ENCODE measurements at regions not wholly inside any gene's neighbourhood (a gene's known extent, or its start where the extent isn't known, plus 50 kb on each side); places are given as distances from the start of the nearest gene placed in this dataset.
"Not testable (repeated sequence)": the region's sequence is repeated elsewhere in the genome, so short reads cannot be mapped to it uniquely, and the experiment has no call there.

GRCh38 chrX:141520750-141521149 lies 63.8 kb downstream of the SPANXA1 start:
- H3K4me1 ChIP-seq; intact Hi-C loops (cut with DNase I); H3K9me3 ChIP-seq; H3K4me3 ChIP-seq; H3K27me3 ChIP-seq; H3K36me3 ChIP-seq; DNase-seq; H3K27ac ChIP-seq: not testable (repeated sequence)
- no CpG with 5 or more reads among the region's 7 CpGs for WGBS, 2 donors

- H3K27me3 ChIP-seq; H3K27ac ChIP-seq; intact Hi-C loops (cut with DNase I); H3K4me3 ChIP-seq; H3K4me1 ChIP-seq; H3K9me3 ChIP-seq; DNase-seq; H3K36me3 ChIP-seq: not testable (repeated sequence)
- no CpG with 5 or more reads among the region's 6 CpGs for WGBS, 2 donors
Measured at GRCh38 chrX:141475788-141476187, 108.8 kb downstream of the SPANXA1 start.

GRCh38 chrX:141469469-141469868 lies 115.1 kb downstream of the SPANXA1 start:
- DNase-seq: no peak

GRCh38 chrX:141468940-141469339 lies 115.6 kb downstream of the SPANXA1 start:
- no peak for DNase-seq
- WGBS, 2 donors: 0 to 15% methylated on average over 1 of the region's 1 CpG
- no peaks in the 10 kb centered on the region for H3K36me3 ChIP-seq
- H3K27me3 ChIP-seq: no peaks in the 10 kb centered on the region
- no peaks in the 10 kb centered on the region for H3K4me1 ChIP-seq
- H3K9me3 ChIP-seq: no peaks in the 10 kb centered on the region
- intact Hi-C loops (cut with DNase I): no loop called here
- TF ChIP-seq CTCF (IDR thresholded peaks at IDR 0.05): no peak
- no peak for TF ChIP-seq POLR2A (IDR thresholded peaks at IDR 0.05)
- no peak overlapping the region for H3K4me3 ChIP-seq
- no peak overlapping the region for H3K27ac ChIP-seq

More at GRCh38 chrX:141469469-141469868, 115.1 kb downstream of the SPANXA1 start:
- TF ChIP-seq POLR2A (IDR thresholded peaks at IDR 0.05): no peak
- no peak for TF ChIP-seq CTCF (IDR thresholded peaks at IDR 0.05)
- Histone ChIP-seq H3K4me1 (no peaks in the 10 kb centered on the region), H3K4me3 (no peak overlapping the region), H3K27ac (no peak overlapping the region), H3K36me3 (no peaks in the 10 kb centered on the region), H3K9me3 (no peaks in the 10 kb centered on the region), H3K27me3 (no peaks in the 10 kb centered on the region)
- intact Hi-C loops (cut with DNase I): no loop called here
- WGBS, 2 donors: 52 to 53% methylated on average over 4 of the region's 4 CpGs

GRCh38 chrX:141467442-141467841 lies 117.1 kb downstream of the SPANXA1 start:
- Histone ChIP-seq H3K4me3 (no peak overlapping the region), H3K9me3 (no peaks in the 10 kb centered on the region), H3K36me3 (no peaks in the 10 kb centered on the region), H3K4me1 (no peaks in the 10 kb centered on the region), H3K27me3 (no peaks in the 10 kb centered on the region), H3K27ac (no peak overlapping the region)
- TF ChIP-seq POLR2A (IDR thresholded peaks at IDR 0.05): no peak
- TF ChIP-seq CTCF (IDR thresholded peaks at IDR 0.05): peak in 1 of 6 experiments; percentile 11
- intact Hi-C loops (cut with DNase I): no loop called here
- 79 to 86% methylated on average over 3 to 4 of the region's 4 CpGs for WGBS, 2 donors
- no peak for DNase-seq

- intact Hi-C loops (cut with DNase I): no loop called here
- TF ChIP-seq POLR2A (IDR thresholded peaks at IDR 0.05): no peak
Measured at GRCh38 chrX:141455103-141455502, 129.4 kb downstream of the SPANXA1 start.

GRCh38 chrX:141443922-141444321 lies 140.6 kb downstream of the SPANXA1 start:
- Histone ChIP-seq H3K4me3 (no peak overlapping the region), H3K27me3 (no peaks in the 10 kb centered on the region), H3K27ac (no peak overlapping the region), H3K9me3 (peaks cover 0 to 7% (median 0%) of the 10 kb centered on the region in 3 donors), H3K4me1 (no peaks in the 10 kb centered on the region), H3K36me3 (no peaks in the 10 kb centered on the region)
- 78 to 82% methylated on average over 2 of the region's 2 CpGs for WGBS, 2 donors
- TF ChIP-seq POLR2A (IDR thresholded peaks at IDR 0.05) (no peak), CTCF (IDR thresholded peaks at IDR 0.05) (no peak)
- intact Hi-C loops (cut with DNase I): no loop called here
- no peak for DNase-seq

More at GRCh38 chrX:141455103-141455502, 129.4 kb downstream of the SPANXA1 start:
- 93 to 97% methylated on average over 2 of the region's 2 CpGs for WGBS, 2 donors
- no peak overlapping the region for H3K4me3 ChIP-seq
- DNase-seq: no peak
- H3K9me3 ChIP-seq: no peaks in the 10 kb centered on the region
- H3K4me1 ChIP-seq: no peaks in the 10 kb centered on the region
- H3K27me3 ChIP-seq: no peaks in the 10 kb centered on the region
- H3K36me3 ChIP-seq: no peaks in the 10 kb centered on the region
- no peak overlapping the region for H3K27ac ChIP-seq

Data from esophagus squamous epithelium (tissue), 5 donors.